ENCODE measurements at regions not wholly inside any gene's neighbourhood (a gene's known extent, or its start where the extent isn't known, plus 50 kb on each side); places are given as distances from the start of the nearest gene placed in this dataset.
A peak's percentile ranks its signal among the peaks of the same experiment; 100 is the strongest.
"Not testable (repeated sequence)": the region's sequence is repeated elsewhere in the genome, so short reads cannot be mapped to it uniquely, and the experiment has no call there.

- not testable (repeated sequence) for DNase-seq (ENCODE audit: low read depth in 1 of 2, low spot score in 1 of 2)
Measured at GRCh38 chr17:15802917-15803316, 70.8 kb downstream of the TBC1D26 start.

DNA sequence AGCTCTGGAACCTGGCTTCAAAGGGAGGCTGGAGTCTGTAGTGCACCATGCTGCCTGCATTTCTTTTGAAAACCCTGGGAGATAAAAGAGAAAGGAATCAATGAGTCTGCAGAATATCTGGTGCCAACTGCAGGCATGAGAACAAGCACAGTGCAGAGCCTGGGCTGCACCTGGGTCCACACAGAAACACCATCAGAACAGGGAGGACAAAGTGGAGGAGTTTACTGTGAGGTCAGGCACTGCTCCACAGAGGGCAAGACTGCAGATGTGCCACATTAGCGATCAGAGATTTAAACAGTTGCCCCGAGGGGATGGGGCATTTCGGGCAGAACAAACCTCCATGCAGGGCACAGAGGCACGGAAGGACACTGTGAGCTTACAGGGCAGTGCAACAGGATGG is 74.7 kb downstream of the TBC1D26 start:
- not testable (repeated sequence) for DNase-seq (ENCODE audit: low read depth in 1 of 2, low spot score in 1 of 2)

- not testable (repeated sequence) for DNase-seq (ENCODE audit: low read depth in 1 of 2, low spot score in 1 of 2)
Measured at GRCh38 chr17:15813388-15813787, 81.3 kb downstream of the TBC1D26 start.

GRCh38 chr17:15814003-15814402 is 81.9 kb downstream of the TBC1D26 start:
- not testable (repeated sequence) for DNase-seq (ENCODE audit: low read depth in 1 of 2, low spot score in 1 of 2)

GRCh38 chr17:15817861-15818260 is 85.8 kb downstream of the TBC1D26 start:
- DNase-seq (ENCODE audit: low read depth in 1 of 2, low spot score in 1 of 2) = not testable (repeated sequence)

GRCh38 chr17:15822280-15822679 is 90.2 kb downstream of the TBC1D26 start:
- DNase-seq (ENCODE audit: low read depth in 1 of 2, low spot score in 1 of 2) = not testable (repeated sequence)

DNA sequence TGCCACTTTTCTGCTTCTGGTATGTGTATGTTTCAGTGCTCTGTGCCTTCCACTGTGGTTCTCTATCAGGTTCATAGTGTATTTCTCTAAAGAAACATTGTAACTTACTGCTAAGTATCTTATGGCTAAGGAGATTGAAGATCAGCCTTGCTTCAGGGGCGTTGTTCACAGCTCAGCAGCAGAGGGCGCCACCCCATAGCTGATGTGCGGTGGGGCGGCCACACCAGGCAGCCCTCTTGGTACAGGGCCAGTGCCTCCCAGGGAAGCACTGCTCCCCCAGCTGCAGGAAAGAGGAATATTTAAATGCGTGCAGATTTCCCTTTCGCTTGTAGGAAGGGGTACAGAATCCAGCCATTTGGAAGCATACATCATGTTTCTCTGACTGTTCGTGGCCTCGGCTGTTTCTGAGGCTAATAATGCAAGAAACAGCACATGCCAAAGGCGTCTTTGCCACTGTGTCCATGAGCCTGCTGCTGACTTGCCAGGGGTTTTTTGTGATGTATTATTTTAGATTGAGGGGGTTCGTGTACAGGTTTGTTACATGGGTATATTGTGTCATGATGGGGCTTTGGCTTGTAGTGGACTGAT is 96.7 kb downstream of the TBC1D26 start:
- peak; percentile 56 to 65 for DNase-seq (ENCODE audit: low read depth in 1 of 2, low spot score in 1 of 2)

DNA sequence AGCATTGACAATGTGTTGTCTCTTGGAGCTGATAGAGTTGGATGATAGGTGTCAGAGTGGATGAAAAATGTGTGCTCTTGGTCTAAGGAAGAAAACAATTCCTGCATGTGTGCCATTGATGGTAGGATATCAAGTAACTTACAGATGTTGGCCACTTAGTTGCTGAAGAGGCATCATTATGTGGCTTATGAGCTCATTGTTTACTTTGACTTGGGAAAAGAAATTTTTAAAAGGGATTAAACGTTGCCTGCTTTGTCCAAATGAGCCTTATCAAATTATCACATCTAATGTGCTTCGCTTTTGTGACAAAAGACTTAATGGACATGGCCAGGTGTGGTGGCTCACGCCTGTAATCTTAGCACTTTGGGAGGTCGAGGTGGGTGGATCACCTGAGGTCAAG is 98.1 kb downstream of the TBC1D26 start:
- DNase-seq (ENCODE audit: low read depth in 1 of 2, low spot score in 1 of 2) = not testable (repeated sequence)

GRCh38 chr17:15831182-15831581 is 99.1 kb downstream of the TBC1D26 start:
- peak in 1 of 2 donors; percentile 21 for DNase-seq (ENCODE audit: low read depth in 1 of 2, low spot score in 1 of 2)

GRCh38 chr17:15832921-15833480 is 100.9 kb downstream of the TBC1D26 start:
- DNase-seq (ENCODE audit: low read depth in 1 of 2, low spot score in 1 of 2) = not testable (repeated sequence)

DNA sequence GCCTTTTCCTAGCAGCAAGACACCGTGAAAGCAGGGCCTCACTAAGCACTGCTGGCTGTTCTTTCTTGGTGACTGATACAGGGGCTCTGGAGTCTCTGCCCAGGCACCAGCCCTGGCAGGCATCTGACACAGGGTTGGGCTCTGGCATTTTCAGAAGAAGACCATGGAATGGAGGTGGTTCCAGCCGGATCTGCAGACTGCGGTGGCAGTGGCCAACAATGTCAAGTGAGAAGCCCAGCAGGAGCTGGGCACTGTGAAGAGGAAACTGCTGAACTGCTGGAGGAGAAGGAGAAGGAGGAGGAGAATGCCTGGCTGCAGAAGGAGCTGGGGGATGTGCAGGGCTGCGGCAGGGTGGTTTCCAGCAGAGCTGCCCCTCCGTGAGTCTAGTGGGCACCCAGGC is 101.8 kb downstream of the TBC1D26 start:
- DNase-seq (ENCODE audit: low read depth in 1 of 2, low spot score in 1 of 2) = not testable (repeated sequence)

- DNase-seq (ENCODE audit: low read depth in 1 of 2, low spot score in 1 of 2) = not testable (repeated sequence)
Measured at GRCh38 chr17:15835481-15835880, 103.4 kb downstream of the TBC1D26 start.

- DNase-seq (ENCODE audit: low read depth in 1 of 2, low spot score in 1 of 2) = not testable (repeated sequence)
Measured at GRCh38 chr17:15836249-15836982, 104.3 kb downstream of the TBC1D26 start.

GRCh38 chr17:15836991-15837390 is 104.9 kb downstream of the TBC1D26 start:
- DNase-seq (ENCODE audit: low read depth in 1 of 2, low spot score in 1 of 2) = not testable (repeated sequence)

GRCh38 chr17:15847447-15848229 is 97.3 kb upstream of the ADORA2B start:
- DNase-seq (ENCODE audit: low read depth in 1 of 2, low spot score in 1 of 2) = not testable (repeated sequence)

DNA sequence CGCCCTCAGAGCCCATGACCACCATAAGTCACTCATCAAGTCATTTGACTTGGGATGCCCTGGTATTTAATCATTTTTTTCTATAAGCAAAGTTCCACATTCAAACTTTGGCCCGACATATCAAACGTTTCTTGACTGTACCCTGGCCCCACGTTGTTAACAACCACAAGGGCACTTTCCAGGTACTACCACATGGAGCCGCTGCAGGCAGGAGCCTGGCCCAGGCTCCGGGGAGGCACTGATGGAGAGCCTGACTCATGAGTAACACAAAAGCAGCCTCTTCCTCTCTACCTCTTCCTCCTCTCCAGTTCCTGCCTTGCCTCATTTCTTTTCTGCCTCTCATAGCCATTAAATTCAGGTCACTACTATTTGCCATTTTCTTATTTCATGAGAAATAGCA is 95.9 kb upstream of the ADORA2B start:
- DNase-seq (ENCODE audit: low read depth in 1 of 2, low spot score in 1 of 2) = peak; percentile 28 to 61

GRCh38 chr17:15850071-15850470 is 94.9 kb upstream of the ADORA2B start:
- DNase-seq (ENCODE audit: low read depth in 1 of 2, low spot score in 1 of 2) = not testable (repeated sequence)

DNA sequence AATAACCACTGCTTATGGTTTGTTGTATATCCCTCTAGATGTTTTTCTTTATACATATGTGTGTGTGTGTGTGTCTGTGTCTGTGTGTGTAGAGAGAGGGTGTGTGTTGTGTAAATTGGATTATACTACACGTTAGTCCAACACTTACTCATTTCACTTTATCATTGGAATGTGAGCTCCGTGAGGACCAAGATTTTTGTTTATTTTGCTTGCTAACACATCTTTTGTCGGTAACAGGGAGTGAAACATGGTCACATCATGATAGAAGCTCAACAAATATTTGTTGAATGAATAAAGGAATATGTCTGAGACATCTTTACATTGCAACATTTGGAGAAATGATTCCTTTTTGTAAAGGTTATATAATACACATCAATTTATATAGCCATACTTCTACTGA is 94.2 kb upstream of the ADORA2B start:
- not testable (repeated sequence) for DNase-seq (ENCODE audit: low read depth in 1 of 2, low spot score in 1 of 2)

- DNase-seq (ENCODE audit: low read depth in 1 of 2, low spot score in 1 of 2) = not testable (repeated sequence)
Measured at GRCh38 chr17:15852863-15853262, 92.1 kb upstream of the ADORA2B start.

DNA sequence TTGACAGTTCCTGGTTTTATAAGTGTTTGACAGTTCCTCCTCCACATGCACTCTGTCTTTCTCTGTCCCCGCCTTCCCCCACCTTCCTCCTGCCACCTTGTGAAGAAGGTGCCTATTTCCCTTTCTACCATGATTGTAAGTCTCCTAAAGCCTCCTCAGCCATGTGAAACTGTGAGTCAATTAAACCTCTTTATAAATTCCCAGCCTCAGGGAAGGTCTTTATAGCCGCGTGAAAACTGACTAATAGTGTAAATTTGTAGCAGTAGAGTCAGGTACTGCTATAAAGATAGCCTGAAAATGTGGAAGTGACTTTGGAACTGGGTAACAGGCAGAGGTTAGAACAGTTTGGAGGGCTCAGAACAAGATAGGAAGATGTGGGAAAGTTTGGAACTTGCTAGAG is 88.7 kb upstream of the ADORA2B start:
- not testable (repeated sequence) for DNase-seq (ENCODE audit: low read depth in 1 of 2, low spot score in 1 of 2)

DNA sequence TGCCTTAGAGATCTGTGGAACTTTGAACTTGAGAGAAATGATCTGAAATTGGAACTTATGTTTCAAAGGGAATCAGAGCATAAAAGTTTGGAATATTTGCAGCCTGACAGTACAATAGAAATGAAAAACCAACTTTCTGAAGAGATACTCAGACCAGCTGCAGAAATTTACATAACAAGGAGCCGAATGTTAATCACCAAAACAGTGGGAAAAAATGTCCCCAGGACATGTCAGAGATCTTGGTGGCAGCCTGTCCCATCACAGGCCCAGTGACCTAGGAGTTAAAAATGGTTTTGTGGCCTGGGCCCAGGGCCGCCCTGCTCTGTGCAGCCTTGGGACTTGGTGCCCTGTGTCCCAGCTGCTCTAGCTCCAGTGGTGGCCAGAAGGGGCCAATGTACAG is 88.2 kb upstream of the ADORA2B start:
- not testable (repeated sequence) for DNase-seq (ENCODE audit: low read depth in 1 of 2, low spot score in 1 of 2)

Data from activated CD4-positive, alpha-beta T cell treated with anti-CD3 and anti-CD28 coated beads, Interleukin-2, amount 50 U/mL, for 24 hours (primary cell).